Tibial nerve (tissue), 3 donors: ENCODE measurements at regions not wholly inside any gene's neighbourhood (a gene's known extent, or its start where the extent isn't known, plus 50 kb on each side); places are given as distances from the start of the nearest gene placed in this dataset.

ENCODE experiments used
- EP300 ChIP-seq, 2 donors: sonication (generic); formaldehyde crosslinking; IDR thresholded peaks; one replicate each; pipeline ENCODE4 v1.6.1; 2017; ENCODE audit warnings: antibody characterized with exemption in 2 of 2, mild to moderate bottlenecking in 1 of 2
- POLR2A ChIP-seq, 2 donors: fragments of 450-650 bp; IDR thresholded peaks; one replicate each; pipeline ENCODE4 v1.6.1; 2017; ENCODE audit warnings: antibody characterized with exemption in 2 of 2, mild to moderate bottlenecking in 2 of 2, moderate library complexity in 2 of 2

- no peak for TF ChIP-seq EP300 (IDR thresholded peaks at IDR 0.05)
- TF ChIP-seq POLR2A (IDR thresholded peaks at IDR 0.05): no peak
Observed at GRCh38 chr12:87782838-87783237, 246.4 kb downstream of the C12orf50 start.
